Hepatic stellate cell (primary cell): ENCODE measurements at regions not wholly inside any gene's neighbourhood (a gene's known extent, or its start where the extent isn't known, plus 50 kb on each side); places are given as distances from the start of the nearest gene placed in this dataset.
"Not testable (repeated sequence)": the region's sequence is repeated elsewhere in the genome, so short reads cannot be mapped to it uniquely, and the experiment has no call there.

Experiments
- DNase-seq: peaks from one replicate; pipeline ENCODE4 v3.0.0; 2011; ENCODE audit warnings: low spot score

DNA sequence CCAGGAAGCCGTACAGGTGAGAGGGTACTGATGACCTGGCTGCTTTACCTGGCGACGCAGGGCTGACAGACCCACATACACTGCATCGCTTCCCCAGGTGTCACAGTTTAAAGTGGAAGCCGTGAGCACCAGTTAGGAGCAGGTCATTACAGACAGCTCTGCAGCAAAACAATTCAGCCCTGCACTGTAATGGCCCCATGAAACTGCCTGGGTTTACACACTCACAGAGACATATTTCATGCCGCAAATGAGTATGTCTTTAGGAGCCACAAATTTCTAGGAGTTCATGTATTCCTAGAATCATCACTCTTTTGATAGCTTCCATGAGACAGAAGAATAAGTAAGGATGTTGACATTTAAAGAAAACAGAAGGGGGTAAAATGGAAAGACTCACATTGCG, 723.1 kb downstream of the MATN1 start:
- DNase-seq: no peak

DNA sequence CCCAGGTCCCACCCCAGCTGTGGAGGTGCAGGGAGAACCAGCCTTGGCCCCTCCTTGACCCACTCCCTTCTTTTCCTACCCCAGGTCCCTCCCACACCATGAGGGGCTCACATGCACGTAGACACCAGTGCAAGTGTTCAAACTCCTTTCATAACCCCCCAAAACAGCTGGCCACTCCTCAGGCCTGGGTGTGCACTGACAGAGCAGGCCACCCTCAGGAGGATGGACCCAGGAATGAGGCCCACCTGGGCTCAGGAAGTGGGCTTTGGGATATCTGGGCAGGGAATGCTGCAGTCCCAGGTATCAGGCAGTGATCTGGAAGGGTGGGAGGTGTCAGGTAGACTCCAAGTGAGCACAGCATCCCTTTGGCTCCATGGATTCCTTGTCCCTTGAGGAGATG, 723.8 kb downstream of the MATN1 start:
- DNase-seq: no peak

DNA sequence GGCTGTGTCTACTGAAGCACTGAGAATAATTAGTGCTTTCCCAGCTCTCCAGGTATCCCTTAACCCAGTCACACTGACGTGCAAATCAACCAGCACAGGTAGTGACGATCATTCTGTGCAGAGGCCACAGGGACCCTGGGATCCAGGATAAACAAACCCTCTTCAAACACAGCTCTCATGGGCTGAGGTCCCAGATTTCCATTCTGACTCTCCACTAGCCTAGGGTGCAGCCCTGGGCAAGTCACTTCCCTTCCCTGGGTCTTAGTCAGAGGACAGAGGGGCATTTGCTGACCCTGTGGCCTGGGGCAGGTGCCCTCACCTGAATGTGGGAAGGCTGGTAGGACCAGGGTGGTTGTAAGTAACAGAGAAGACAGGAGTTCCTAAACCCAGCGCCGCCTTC, 724.7 kb downstream of the MATN1 start:
- DNase-seq: no peak

DNA sequence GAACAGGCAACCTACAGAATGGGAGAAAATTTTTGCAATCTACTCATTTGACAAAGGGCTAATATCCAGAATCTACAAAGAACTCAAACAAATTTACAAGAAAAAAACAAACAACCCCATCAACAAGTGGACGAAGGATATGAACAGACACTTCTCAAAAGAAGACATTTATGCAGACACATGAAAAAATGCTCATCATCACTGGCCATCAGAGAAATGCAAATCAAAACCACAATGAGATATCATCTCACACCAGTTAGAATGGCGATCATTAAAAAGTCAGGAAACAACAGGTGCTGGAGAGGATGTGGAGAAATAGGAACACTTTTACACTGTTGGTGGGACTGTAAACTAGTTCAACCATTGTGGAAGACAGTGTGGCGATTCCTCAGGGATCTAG, 725.6 kb downstream of the MATN1 start:
- DNase-seq: not testable (repeated sequence)

DNA sequence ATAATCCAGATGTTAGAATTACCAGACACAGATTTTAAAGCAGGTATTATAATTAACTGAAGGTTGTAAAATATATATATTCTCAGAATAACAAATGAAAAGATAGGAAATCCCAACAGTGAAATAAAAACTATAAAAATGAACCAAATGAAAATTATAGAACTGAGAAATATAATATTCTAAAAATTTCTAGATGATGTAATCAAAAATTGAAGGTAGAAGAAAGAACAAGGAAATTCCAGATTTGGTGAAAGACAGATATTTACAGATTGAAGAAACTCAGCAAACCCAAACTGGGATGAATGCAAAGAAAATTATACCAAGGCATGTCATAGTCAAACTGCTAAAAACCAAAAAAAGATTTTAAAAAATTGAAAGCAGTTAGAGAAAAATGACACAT, 729.4 kb downstream of the MATN1 start:
- no peak for DNase-seq

DNA sequence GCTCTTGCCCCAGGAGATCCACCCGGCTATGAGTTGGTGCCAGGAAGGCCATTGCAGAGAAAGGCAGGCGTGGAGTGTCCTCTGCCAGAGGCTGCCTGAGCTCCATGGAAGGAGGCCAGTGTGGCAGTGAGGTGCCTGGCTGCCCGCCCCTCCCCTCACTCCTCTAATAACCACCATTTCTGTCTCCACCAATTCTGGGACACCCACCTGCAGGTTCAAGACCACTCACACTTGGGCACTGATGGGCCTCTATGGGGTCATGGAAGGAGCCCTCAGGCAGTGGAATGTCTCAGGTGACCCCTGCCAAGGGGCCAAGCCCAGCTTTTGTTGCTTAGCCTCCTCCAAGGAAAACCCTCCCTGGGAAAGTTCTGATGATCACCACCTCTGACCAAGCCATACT, 731.6 kb downstream of the MATN1 start:
- no peak for DNase-seq

DNA sequence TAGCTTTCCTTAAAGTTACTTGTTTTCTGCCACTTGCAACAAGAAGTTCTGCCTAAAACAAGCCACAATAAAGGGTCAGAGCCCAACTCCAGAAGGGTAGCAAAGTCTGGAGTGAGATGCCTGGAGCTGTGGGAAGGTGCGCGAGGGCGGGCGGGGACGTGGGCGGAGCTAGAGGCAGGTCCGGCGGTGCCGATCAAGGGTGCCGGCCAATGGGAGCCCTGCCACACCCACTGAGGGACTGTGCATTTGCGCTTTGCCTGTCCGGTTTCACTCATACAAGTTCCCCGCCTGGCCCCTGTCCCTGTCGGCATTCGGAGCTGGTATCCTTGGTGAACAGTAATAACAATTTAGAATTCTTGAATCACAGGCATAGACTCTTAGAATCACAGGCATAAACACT, 732.4 kb downstream of the MATN1 start:
- no peak for DNase-seq

DNA sequence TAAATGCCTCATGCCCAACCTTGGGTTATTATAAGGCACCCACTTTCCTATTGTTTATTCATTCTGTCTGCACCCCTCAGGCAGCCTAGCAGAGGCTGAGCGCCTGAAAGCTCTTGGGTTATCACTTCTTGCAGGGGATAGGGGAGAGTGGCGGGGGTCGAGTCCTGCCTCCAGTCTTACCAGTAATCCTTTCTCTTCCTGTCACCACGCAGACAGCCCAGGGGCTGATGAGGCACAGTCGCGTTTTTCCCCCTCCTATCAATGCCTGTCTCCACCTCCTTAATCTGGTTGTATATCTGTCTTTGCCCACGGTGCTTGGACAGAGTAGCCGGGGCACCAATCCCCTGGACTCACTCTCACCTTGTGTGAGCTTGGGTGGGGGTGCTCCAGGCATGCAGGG, 733.1 kb downstream of the MATN1 start:
- no peak for DNase-seq

DNA sequence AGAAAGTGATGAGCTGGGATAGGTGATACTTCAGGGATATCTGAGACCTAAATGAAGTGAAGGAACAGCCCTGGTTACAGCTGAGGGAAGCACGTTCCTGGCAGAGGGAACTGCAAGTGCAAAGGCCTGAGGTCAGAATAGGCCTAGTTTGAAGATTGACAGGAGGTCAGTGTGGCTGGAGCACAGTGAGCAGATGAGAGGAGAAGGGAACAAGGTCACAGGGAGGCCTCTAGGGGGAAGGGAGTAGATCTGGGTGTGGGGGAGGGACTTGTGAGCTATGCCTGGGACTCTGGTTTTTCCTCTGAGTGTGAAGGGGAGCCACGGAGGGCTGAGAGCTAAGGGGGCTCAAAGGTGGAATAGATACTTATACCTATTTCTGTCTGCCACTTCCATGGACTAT, 736.4 kb downstream of the MATN1 start:
- no peak for DNase-seq

DNA sequence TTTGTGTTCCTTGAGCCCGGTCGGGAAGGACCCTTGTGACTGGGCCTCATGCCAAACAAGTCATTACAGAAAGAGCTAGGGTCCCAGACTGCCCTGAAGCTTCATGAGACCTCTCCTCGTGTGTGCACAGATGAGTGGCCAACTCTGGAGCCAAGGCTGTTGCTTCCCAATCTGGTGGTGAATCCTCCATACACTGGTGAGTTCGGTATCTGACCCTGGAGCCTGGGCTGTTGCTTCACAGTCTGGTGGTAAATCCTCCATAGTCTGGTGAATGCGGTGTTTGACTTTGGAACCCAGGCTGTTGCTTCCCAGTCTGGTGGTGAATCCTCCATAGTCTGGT, 737.8 kb downstream of the MATN1 start:
- no peak for DNase-seq

DNA sequence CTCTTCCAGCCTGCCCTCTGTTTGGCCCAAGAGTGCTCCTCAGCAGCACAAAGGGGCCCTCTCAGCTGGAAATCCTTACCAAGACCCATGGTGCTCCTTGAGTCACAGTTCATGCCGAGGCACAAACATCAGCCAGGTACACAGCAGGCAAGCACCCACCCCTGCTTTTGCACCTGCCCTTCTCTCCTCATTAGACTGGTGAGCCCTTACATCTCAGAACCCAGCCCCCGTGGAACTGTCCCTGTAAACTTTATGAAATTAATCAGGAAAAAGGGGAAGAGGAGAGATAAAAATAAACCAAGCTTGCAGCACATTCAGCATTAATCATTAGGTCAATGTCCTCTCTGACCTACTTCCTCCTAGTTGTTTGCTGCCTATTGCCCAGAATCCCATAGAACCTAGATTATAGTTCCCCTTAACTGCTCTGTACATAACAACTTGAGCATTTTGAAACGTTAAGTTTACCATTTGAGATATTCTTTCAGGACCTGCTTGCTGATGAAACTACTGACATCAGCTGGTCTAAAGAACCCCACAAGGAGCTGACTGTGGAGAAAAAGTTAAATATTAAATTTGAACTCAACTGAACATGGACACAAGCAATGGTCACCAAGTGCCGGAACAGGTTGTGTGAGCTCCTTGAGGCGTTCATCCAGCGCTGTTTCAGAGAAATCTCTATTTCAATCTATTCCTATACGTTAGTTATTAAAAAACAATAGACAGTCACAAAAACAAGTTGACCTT, 738.4 kb downstream of the MATN1 start:
- no peak for DNase-seq

DNA sequence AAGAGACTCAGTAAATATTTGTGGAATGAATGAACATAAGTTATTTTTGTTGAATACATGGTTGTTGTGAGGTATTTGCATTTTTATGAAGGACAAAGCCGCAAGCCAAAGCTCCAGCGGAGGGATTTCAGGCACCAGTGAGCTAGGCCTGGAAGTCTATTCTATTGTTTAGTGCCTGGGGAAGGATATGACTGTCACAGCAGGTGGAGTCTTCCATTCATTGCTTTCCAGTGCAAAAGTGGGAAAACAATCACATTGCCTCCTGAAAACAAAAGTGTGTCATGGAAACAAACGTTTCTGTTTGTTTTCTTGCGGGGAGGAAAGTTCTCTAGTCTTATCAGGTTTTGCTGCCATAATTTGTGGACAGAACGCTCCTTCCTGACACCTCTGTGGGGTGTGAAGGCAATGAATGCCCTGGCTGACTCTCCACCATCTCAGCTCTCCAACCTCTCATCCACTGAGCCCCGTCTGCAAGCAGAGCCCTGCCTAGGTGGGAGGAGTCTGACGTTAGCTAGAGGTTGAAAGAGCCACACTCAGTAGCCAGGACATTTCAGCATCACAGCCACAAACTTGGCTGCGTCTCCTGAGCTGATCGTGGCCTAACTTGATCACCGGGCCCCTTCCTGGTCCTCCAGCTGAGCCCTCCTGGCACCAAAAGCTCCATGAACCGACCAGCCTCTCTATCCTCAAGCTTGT, 739.1 kb downstream of the MATN1 start:
- no peak for DNase-seq

DNA sequence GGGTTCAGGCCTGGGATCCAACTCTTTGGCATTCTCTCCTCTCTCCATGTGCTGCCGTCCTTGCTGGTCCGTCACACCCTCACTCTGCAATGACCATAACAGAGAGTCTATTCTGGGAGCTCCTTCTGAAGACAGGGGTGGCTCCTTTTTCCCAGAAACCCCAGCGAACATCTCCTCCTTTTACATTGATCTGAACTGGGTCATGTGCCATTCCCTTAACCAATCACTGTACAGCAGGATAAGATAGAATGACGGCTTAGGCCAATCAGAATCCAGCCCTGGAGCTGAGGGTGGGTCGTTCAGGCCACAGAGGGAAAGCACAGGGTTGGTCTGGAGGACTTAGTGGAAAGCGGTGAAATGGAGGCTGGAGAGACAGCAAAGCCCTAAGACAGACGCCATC, 740.1 kb downstream of the MATN1 start:
- no peak for DNase-seq

DNA sequence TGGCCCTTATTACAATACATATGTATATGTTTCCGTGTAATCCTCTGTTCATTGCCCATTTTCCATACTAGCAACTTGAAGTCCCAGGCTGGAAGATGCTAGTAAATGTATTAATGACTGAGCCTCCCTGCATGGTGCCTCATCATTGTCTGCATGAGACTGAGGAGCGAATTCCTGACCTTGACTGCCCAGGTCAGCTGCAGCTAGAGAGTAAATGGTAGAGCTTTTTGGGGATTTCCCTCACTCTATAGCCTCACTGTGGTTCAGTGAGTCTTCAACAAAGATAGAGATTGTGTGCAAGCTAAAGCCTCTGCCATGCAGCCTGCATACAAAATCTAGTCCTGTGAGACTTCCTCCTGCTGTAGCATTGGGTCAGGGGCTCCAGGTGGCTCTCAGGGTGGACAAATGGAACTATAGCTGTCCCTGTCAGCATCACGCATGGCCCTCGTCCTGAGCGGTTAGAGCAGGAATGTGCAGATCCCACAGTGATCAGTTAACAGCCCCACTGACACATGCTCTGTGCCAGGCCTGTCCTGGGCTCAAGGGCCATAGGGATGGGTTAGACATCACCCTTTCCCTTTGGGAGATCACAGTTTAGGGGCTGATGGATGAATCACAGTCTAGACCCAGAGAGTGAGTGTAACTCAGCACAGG, 741.7 kb downstream of the MATN1 start:
- no peak for DNase-seq

DNA sequence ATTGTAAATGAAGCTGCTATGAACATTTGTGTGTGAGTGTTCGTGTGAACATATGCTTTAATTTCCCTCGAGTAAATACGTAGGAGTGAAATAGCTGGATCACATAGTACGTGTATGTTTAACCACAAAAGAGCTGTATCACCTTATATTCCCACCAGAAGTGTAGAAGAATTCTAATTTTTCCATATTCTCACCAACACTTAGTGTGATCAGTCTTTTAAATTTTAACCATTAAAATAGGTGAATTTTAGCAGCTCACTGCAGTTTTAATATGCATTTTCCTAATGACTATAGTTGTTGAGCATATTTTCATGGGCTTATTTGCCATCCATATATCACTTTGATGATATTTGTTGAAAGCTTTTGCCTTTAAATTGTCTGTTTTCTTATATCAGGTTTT, 741.2 kb downstream of the PTPRU start:
- DNase-seq: no peak

DNA sequence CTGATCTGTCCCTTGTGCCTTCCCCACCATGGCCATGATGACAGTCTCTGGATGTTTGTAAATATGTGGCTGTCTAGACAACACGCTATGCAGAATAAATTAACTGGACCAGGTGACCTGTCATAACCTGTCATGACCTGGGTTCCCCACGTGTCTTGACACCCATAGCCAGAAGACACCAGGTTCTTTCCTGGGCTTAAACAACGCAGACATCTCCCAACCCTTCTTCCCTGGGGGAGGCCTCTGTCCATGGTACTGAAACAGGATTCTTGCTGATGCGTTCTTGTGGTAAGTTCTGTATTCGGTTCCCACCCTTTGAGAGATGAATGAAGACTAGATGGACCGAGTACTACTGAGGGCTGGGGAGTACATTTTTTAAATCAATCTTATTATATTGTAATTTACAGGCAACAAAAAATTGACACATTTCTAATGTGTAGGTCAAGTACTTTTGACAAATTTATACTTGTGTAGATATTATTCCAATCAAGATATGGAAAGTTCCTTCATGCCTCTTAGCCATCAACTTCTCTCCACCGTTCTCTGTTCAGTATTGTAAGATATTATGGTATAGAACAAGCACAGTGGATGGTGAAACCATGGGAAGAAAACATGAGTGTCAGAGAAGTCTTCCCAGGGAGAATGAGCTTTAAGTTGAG, 738.8 kb downstream of the PTPRU start:
- DNase-seq: no peak

DNA sequence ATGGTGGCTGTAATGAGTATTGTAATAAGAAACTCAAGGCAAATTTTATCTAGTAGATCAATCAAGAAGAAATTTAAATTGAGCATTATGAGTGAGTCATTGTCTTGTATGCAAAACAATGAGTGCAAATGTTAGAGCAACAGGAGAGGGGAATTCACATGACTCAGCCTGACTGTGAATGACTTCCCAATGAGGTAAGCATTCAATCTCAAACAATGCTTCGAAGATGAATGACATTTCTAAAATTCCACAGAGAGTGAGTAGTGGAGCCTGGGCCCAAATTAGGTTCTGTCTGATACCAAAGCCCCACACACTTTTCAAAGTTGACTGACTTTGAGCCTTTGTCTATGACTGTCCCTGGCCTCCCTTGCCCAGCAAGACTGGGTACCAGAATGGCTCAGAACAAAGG, 738.0 kb downstream of the PTPRU start:
- DNase-seq: no peak

DNA sequence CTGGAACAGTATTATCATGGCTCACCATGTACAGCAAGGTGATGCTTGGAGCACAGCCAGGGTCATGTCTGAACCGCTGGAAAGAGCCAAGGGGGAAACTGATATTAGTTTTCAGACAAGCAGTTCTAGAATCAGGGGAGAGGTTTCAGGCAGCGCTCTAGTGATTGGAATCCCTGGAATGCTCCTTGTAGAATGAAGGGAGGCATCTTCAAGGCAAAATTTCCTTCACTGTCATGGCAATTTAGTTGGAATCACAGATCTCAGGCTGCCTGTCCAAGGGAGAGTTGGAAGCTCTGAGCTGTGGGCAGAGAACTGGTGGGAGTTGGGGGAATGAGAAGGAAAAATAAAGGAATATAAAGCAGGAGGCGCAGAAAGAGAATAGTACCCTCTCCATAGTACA, 737.1 kb downstream of the PTPRU start:
- DNase-seq: no peak

DNA sequence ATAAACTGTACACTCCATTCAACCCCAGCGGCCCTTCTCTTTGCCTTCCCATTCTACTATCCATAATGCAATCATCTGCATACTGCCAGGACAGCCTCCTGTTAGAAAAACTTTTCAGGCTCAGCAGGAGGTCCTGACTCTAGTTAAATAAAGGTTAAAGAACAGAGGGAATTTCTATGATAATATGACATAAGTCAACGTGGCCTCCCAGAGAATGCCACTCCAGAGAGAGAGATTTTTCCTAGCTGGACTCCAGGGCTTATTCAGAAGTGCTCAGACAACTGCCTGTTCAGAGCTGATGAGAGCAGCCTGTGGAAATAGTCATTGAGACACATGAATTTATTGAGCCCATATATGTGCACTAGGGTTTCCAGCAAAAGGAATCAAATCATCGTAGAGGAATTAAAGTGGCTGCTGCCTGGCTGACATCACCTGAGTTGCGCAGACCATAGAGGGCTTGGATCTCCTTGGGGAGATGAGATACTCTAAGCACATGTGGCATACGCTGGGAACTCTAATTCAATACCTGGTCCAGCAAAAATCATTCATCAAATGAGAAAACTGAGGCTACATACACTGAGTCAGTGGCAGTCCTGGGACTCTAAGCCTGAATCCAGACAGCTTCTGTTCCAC, 736.2 kb downstream of the PTPRU start:
- DNase-seq: no peak

DNA sequence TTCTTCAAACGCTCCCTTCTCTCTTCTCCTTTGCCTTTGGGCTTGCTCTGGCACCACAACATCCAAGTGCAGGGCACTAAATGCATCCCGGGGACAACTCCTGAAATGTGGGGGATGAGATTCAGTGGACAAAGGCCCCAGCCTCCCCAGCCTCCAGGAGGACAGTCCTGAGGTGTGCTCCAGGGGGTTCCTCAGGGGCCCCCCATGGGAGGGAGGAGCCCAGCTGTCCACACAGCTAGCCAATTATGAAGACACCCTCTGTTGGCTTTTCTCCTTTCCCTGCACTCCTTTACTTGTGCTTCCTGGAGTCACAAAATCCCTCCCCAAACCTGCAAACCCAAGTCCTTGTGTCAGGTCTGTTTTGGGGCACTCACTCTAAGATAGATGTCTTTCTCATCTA, 735.4 kb downstream of the PTPRU start:
- DNase-seq: no peak

DNA sequence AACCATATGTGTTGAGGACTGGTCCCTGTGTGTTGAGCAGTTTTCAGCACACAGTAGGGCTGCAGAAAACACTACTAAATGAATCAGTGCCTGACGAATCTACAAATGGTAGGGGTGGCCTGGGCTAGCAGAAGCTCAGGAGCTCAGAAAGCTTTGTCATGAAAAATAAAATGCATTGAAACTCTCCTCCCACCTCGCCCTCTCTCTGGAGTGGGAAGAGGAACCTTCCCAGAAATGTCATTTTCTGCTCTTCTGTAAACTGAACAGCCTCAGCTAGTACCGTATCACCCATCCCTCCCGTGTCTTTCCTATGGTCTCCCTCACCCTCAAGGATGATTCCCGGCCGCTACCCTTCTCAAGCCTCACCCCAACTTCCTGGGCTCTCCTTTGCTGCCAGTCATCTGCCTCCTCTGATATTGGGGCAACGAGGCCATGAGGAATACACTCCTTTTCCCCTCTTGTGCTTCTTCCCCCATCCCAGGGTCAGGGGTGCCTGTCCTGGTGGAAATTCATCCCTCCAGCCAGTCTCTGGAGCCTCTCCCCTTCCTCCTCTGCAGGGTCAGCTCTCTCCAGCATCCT, 734.5 kb downstream of the PTPRU start:
- no peak for DNase-seq

DNA sequence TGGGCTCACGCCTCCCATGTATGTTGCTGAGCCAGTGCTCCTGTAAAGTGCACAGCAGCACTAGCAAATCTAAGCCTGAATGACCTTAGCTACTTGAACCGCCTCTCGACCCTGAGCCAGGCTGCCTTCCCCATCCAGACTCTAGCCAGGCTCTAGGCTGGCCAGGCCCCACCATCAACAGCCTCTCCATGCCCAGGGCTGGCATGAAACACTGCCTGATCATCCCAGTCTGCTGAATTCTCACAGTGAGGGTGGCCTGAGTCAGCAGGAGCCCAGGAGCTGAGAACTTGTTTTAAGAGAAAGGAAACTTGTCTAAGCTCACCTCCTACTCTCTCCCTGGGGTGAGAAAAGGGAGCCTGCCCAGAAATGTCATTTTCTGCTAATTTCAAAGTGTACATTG, 733.3 kb downstream of the PTPRU start:
- no peak for DNase-seq
